Chondrocyte (in vitro differentiated cells): ENCODE measurements at regions not wholly inside any gene's neighbourhood (a gene's known extent, or its start where the extent isn't known, plus 50 kb on each side); places are given as distances from the start of the nearest gene placed in this dataset.

Experiments
- DNase-seq: peaks from one replicate; pipeline ENCODE4 v3.0.0; 2021; ENCODE audit warnings: mixed read lengths, low spot score
- H3K27ac Mint-ChIP-seq: one replicate; pipeline ENCODE4 v1.8.0; 2021; ENCODE audit warnings: mild to moderate bottlenecking, moderate library complexity, mixed read lengths; ENCODE audit not compliant: unreplicated experiment
- H3K27me3 Mint-ChIP-seq: 2 replicates; pipeline ENCODE4 v1.8.0; 2021; ENCODE audit warnings: low read depth, mixed read lengths
- H3K36me3 Mint-ChIP-seq: 2 replicates; pipeline ENCODE4 v1.8.0; 2021; ENCODE audit warnings: low read depth, mixed read lengths
- H3K4me1 Mint-ChIP-seq: 2 replicates; pipeline ENCODE4 v1.8.0; 2021; ENCODE audit warnings: low read depth, mild to moderate bottlenecking, mixed read lengths
- H3K4me3 Mint-ChIP-seq: one replicate; pipeline ENCODE4 v1.8.0; 2021; ENCODE audit warnings: mild to moderate bottlenecking, moderate library complexity, mixed read lengths; ENCODE audit not compliant: unreplicated experiment
- H3K9me3 Mint-ChIP-seq: 2 replicates; pipeline ENCODE4 v1.8.0; 2021; ENCODE audit warnings: low read depth, mixed read lengths
- TF ChIP-seq, protein P1 (sequence below): fragments of 200-600 bp; sonication (generic); IDR thresholded peaks from 2 replicates; pipeline ENCODE4 v1.5.0; 2021; ENCODE audit warnings: antibody characterized with exemption, mild to moderate bottlenecking, moderate library complexity

DNA sequence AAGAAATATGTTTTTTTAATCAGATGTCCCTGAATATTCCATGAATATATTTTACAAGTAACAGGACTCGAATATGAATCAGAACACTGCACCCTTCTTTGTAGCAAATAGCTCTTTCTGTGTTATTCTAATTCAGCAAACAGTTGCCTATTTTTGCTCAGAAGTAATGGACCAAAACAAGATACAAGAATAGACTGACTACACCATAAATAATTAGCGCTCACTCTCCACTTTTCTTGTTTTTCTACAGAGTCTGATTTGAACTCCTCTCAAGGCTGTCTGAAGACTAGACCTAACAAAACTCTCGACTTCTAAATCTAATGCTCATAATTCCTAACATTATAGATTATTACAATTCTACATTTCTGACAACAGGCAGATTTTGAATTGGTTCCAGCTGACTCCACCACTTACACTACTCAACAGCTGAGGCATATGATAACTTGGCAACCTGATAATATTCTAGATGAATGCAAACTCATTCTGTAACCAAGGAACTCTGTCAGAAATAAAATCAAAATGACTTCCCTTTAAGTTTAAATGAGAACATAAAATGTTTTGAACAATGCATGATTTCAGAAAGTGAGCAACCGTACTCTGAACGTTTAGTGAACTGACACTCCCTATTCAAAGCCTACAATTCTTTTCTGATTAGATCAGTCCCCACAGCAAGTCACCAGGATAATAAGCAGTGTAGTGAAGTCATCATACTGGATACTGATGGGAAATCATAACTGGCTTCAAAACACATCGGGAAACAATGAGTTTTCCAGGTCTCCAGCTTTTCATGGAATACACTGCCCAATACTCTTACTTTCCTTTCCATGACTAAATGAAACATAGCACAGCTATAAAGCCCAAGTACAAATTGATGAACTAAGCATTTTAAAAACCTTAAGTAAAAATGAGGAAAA, 114.2 kb upstream of the BEND6 start:
- peaks cover 55% of the 10 kb centered on the region for H3K4me1 Mint-ChIP-seq

DNA sequence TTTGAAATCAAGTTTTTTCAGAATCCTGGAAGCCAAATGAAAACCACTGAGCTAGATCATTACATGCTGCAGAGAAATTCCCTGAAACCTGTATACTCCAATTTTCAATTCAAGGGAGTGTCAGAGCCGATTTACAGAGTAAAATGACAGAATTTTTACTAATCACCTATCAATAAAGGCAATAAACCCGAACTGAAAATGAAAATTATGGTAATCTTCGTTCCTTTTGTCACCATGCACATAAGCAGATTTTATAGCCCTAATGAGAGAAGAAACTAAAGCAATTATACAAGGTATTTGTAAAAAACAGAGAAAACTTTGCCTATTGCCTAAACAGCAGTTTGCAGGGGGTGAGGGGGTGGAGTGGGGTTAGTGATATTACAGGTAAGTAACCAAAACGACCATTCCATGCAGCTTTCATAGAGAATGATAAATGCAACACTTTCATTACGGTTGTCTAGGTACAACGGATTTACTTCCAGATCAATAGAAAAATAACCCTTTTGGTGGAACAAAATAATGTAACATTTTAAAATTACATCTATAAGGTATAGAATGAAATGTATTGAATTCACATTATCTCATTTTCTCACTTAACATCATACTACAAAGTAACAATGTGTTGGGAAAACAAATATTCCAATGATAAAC, 115.2 kb upstream of the BEND6 start:
- TF ChIP-seq, protein P1, sequence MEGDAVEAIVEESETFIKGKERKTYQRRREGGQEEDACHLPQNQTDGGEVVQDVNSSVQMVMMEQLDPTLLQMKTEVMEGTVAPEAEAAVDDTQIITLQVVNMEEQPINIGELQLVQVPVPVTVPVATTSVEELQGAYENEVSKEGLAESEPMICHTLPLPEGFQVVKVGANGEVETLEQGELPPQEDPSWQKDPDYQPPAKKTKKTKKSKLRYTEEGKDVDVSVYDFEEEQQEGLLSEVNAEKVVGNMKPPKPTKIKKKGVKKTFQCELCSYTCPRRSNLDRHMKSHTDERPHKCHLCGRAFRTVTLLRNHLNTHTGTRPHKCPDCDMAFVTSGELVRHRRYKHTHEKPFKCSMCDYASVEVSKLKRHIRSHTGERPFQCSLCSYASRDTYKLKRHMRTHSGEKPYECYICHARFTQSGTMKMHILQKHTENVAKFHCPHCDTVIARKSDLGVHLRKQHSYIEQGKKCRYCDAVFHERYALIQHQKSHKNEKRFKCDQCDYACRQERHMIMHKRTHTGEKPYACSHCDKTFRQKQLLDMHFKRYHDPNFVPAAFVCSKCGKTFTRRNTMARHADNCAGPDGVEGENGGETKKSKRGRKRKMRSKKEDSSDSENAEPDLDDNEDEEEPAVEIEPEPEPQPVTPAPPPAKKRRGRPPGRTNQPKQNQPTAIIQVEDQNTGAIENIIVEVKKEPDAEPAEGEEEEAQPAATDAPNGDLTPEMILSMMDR, result no peak
- no peaks in the 10 kb centered on the region for H3K9me3 Mint-ChIP-seq
- H3K4me3 Mint-ChIP-seq, result no peak overlapping the region
- no peaks in the 10 kb centered on the region for H3K36me3 Mint-ChIP-seq
- no peak for DNase-seq
- H3K4me1 Mint-ChIP-seq, result peaks cover 62% of the 10 kb centered on the region
- H3K27me3 Mint-ChIP-seq, result no peaks in the 10 kb centered on the region
- peak overlapping the region; percentile 4 for H3K27ac Mint-ChIP-seq

More for the DNA sequence above, 114.2 kb upstream of the BEND6 start:
- no peaks in the 10 kb centered on the region for H3K36me3 Mint-ChIP-seq
- no peaks in the 10 kb centered on the region for H3K27me3 Mint-ChIP-seq
- DNase-seq, result no peak
- TF ChIP-seq, protein P1, result no peak
- peak overlapping the region; percentile 91 for H3K4me3 Mint-ChIP-seq
- H3K27ac Mint-ChIP-seq, result peak overlapping the region; percentile 91
- no peaks in the 10 kb centered on the region for H3K9me3 Mint-ChIP-seq

DNA sequence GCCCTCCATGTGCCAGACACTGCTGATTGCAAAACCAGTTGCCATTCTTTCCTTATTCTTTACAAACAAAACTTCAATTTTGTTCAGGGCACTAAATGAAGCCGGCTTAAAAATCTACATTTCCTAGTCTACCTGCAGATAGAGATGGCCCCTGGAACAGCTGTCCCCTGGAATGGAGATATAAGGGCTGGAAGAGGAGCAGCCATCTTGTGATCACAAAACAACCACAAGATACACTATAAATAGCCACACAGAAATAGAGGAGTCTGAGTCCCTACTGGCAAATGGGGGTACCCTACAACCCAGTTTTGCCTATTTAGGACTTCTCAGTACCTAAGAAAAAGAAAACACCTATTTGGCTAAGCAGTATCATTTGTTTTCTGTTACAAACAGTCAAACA, 115.9 kb upstream of the BEND6 start:
- Mint-ChIP-seq H3K9me3 (no peaks in the 10 kb centered on the region), H3K36me3 (no peaks in the 10 kb centered on the region), H3K27me3 (no peaks in the 10 kb centered on the region), H3K4me1 (peaks cover 60% of the 10 kb centered on the region), H3K27ac (no peak overlapping the region), H3K4me3 (no peak overlapping the region)
- DNase-seq, result no peak
- TF ChIP-seq, protein P1, result no peak

DNA sequence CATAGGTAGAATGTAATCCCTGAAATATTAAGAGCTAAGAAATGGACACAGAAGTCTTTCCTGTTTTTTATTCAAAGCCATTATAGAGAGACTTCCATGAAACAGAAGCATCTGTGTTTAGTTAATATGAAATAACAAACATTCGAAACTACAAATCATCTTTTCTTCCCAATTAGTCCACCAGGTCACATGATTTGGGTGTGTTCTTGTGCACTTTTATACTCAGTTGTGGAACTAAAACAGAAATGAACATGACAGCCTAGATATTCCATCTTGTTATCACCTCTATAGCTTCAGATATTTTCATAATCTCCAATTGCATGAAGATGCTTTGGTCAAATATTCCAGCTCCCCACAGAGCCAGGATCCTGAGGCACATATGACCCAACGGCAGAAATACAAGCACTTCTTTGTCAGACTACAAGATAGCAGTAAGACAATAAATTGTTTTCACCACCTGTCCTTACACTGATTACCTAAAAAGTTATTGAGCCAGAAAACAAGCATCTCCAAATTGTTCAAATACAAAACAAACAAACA, 116.8 kb upstream of the BEND6 start:
- Mint-ChIP-seq H3K9me3 (no peaks in the 10 kb centered on the region), H3K36me3 (no peaks in the 10 kb centered on the region), H3K4me3 (no peak overlapping the region), H3K27me3 (no peaks in the 10 kb centered on the region), H3K4me1 (peaks cover 65% of the 10 kb centered on the region), H3K27ac (no peak overlapping the region)
- DNase-seq, result no peak
- TF ChIP-seq, protein P1, result no peak

DNA sequence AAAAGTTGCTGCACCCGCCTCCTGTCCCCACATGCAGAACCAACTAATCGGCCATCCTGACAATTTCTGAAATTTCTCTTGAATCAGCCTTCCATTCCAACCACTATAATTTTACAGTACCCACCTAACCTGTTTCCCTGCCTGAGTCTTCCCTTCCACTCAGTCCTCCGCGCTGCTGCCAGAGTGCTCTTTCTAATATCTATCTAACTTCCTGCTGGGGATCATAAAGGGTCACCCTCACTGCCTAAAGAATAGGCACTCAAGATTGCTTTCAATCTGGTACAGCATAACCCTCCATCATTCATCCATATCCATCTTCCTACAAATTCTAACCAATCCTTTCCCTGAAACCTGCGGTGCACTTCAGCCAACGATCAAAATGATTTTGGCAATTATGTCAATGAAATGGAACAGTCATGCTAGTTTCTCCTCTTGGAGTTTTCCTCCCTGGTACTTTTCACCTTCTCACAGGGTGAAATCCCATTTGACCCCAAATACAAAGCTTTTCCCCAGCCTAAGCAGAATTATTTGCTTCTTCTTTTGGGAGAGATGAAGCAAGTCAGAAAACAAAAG, 117.5 kb upstream of the BEND6 start:
- H3K4me1 Mint-ChIP-seq, result peaks cover 65% of the 10 kb centered on the region
- H3K27me3 Mint-ChIP-seq, result no peaks in the 10 kb centered on the region
- no peaks in the 10 kb centered on the region for H3K36me3 Mint-ChIP-seq
- no peak overlapping the region for H3K4me3 Mint-ChIP-seq
- no peak overlapping the region for H3K27ac Mint-ChIP-seq
- DNase-seq, result no peak
- no peaks in the 10 kb centered on the region for H3K9me3 Mint-ChIP-seq
- TF ChIP-seq, protein P1, result no peak
